ENCODE measurements at regions not wholly inside any gene's neighbourhood (a gene's known extent, or its start where the extent isn't known, plus 50 kb on each side); places are given as distances from the start of the nearest gene placed in this dataset.

DNA sequence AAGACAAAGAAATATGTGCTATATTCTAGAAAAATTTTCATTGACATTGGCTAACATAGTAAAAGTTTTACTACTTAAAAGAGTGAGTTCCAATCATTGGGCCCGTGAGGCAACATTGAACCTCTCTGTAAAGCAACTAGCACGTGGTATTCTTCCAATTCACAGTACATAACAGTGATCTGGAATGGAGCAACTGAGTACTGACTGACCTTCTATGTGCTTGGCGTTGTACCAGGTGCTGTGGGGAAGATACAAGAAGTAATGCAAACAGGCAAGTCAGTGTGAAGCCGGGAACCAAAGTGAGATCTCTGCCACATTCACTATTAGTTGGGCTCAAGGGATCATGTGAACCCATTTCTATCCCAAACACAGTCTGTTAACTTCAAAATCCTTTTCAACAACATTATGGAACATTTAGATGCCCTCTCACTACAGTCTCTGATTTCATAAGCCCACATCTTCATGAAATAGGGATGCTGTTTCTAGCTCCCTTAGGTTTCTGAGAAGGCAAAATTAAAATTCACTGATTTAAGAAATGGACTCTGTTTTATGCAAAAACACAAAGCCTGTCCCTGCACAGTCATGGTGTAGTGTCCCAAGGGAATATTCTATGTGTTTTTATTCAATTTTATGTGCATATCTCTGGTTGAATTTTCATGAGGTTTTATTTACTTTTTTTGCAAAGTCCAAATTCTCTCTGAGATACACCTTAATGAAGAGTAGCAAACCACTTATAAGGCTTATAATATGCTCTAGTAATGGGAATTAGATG, 61.8 kb upstream of the NCAM1 start:
- TF ChIP-seq, protein P1, sequence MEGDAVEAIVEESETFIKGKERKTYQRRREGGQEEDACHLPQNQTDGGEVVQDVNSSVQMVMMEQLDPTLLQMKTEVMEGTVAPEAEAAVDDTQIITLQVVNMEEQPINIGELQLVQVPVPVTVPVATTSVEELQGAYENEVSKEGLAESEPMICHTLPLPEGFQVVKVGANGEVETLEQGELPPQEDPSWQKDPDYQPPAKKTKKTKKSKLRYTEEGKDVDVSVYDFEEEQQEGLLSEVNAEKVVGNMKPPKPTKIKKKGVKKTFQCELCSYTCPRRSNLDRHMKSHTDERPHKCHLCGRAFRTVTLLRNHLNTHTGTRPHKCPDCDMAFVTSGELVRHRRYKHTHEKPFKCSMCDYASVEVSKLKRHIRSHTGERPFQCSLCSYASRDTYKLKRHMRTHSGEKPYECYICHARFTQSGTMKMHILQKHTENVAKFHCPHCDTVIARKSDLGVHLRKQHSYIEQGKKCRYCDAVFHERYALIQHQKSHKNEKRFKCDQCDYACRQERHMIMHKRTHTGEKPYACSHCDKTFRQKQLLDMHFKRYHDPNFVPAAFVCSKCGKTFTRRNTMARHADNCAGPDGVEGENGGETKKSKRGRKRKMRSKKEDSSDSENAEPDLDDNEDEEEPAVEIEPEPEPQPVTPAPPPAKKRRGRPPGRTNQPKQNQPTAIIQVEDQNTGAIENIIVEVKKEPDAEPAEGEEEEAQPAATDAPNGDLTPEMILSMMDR (conservative IDR thresholded peaks at IDR 0.05; ENCODE audit: low read depth, low read length) = no peak
- no peak for TF ChIP-seq RCOR1 (IDR thresholded peaks at IDR 0.05; ENCODE audit: insufficient replicate concordance, low read length)
- TF ChIP-seq SMC3 (IDR thresholded peaks at IDR 0.05; ENCODE audit: low read depth, low read length) = no peak
- no peak for TF ChIP-seq BHLHE40 (IDR thresholded peaks at IDR 0.05; ENCODE audit: low read depth, low read length)
- no peak for TF ChIP-seq POLR2A (IDR thresholded peaks at IDR 0.05; ENCODE audit: low read depth, low read length)
- TF ChIP-seq CEBPB (IDR thresholded peaks at IDR 0.05; ENCODE audit: low read depth, low read length) = no peak
